SK-N-MC (cell line): ENCODE measurements at regions not wholly inside any gene's neighbourhood (a gene's known extent, or its start where the extent isn't known, plus 50 kb on each side); places are given as distances from the start of the nearest gene placed in this dataset.

Source experiments
- DNase-seq: peaks from one replicate; pipeline ENCODE4 v3.0.0-alpha.2; 2011; ENCODE audit warnings: low read depth, low spot score
- H3K27ac ChIP-seq: fragments of 200-600 bp; sonication (generic); 2 replicates; pipeline ENCODE4 v1.5.1; 2016; ENCODE audit warnings: mixed run types
- H3K36me3 ChIP-seq: fragments of 200-600 bp; sonication (generic); 2 replicates; pipeline ENCODE4 v1.6.1; 2017; ENCODE audit warnings: antibody characterized with exemption, low read length, mixed read lengths; ENCODE audit not compliant: insufficient read depth
- H3K4me3 ChIP-seq: fragments of 200-600 bp; sonication (generic); 2 replicates; pipeline ENCODE4 v1.5.1; 2016
- H3K9ac ChIP-seq: fragments of 200-600 bp; sonication (generic); 2 replicates; pipeline ENCODE4 v1.8.0; 2017; ENCODE audit warnings: mixed run types, mixed read lengths; ENCODE audit not compliant: insufficient read length
- H3K9me3 ChIP-seq: fragments of 200-600 bp; sonication (generic); 2 replicates; pipeline ENCODE4 v1.6.1; 2017; ENCODE audit warnings: low read depth, mild to moderate bottlenecking, antibody characterized with exemption, low read length, moderate library complexity, mixed read lengths
- EZH2 ChIP-seq: fragments of 200-600 bp; sonication (generic); IDR thresholded peaks from one replicate; pipeline ENCODE4 v1.6.1; 2017; ENCODE audit warnings: antibody characterized with exemption
- FOXP2 ChIP-seq: optimal IDR thresholded peaks from 2 replicates; pipeline ENCODE3; 2011; ENCODE audit warnings: mild to moderate bottlenecking, moderate library complexity; ENCODE audit not compliant: insufficient read depth; ENCODE audit errors: extremely low read length, control extremely low read depth
- POLR2AphosphoS5 ChIP-seq: IDR thresholded peaks from 2 replicates; pipeline ENCODE4 v1.6.1; 2012; ENCODE audit warnings: mild to moderate bottlenecking, low read depth, low read length, borderline replicate concordance

GRCh38 chr5:60293518-60293917 is 400.0 kb upstream of the PDE4D start:
- H3K27ac ChIP-seq, result no peak overlapping the region
- H3K36me3 ChIP-seq, result no peaks in the 10 kb centered on the region
- no peak for TF ChIP-seq POLR2AphosphoS5
- TF ChIP-seq EZH2, result no peak
- no peak for TF ChIP-seq FOXP2
- no peak overlapping the region for H3K4me3 ChIP-seq
- no peak overlapping the region for H3K9ac ChIP-seq
- no peaks in the 10 kb centered on the region for H3K9me3 ChIP-seq
- no peak for DNase-seq

- H3K9ac ChIP-seq, result no peak overlapping the region
- DNase-seq, result peak; percentile 68
- H3K4me3 ChIP-seq, result no peak overlapping the region
- no peaks in the 10 kb centered on the region for H3K9me3 ChIP-seq
- TF ChIP-seq FOXP2, result no peak
- no peak for TF ChIP-seq POLR2AphosphoS5
- no peak for TF ChIP-seq EZH2
- no peaks in the 10 kb centered on the region for H3K36me3 ChIP-seq
- H3K27ac ChIP-seq, result no peak overlapping the region
Observed at GRCh38 chr5:60287174-60287771, 393.7 kb upstream of the PDE4D start.

- DNase-seq, result no peak
- no peak overlapping the region for H3K27ac ChIP-seq
- no peaks in the 10 kb centered on the region for H3K9me3 ChIP-seq
Observed at GRCh38 chr5:60285910-60286309, 392.4 kb upstream of the PDE4D start.

GRCh38 chr5:60280943-60281342 is 387.4 kb upstream of the PDE4D start:
- Histone ChIP-seq H3K9ac (no peak overlapping the region), H3K9me3 (no peaks in the 10 kb centered on the region), H3K4me3 (no peak overlapping the region), H3K36me3 (no peaks in the 10 kb centered on the region), H3K27ac (no peak overlapping the region)
- DNase-seq, result no peak
- TF ChIP-seq EZH2, result no peak
- no peak for TF ChIP-seq FOXP2
- TF ChIP-seq POLR2AphosphoS5, result no peak

More at GRCh38 chr5:60285910-60286309, 392.4 kb upstream of the PDE4D start:
- Histone ChIP-seq H3K36me3 (no peaks in the 10 kb centered on the region), H3K9ac (no peak overlapping the region), H3K4me3 (no peak overlapping the region)
- no peak for TF ChIP-seq FOXP2
- no peak for TF ChIP-seq POLR2AphosphoS5
- no peak for TF ChIP-seq EZH2

GRCh38 chr5:60277941-60278340 is 384.4 kb upstream of the PDE4D start:
- no peaks in the 10 kb centered on the region for H3K9me3 ChIP-seq
- DNase-seq, result no peak
- 0 out of 2 replicates have a peak overlapping the region, but pooled peaks have one; percentile 17 for H3K27ac ChIP-seq
- 0 out of 2 replicates have a peak overlapping the region, but pooled peaks have one; percentile 2 for H3K4me3 ChIP-seq
- no peak overlapping the region for H3K9ac ChIP-seq
- TF ChIP-seq POLR2AphosphoS5, result no peak
- TF ChIP-seq EZH2, result no peak
- TF ChIP-seq FOXP2, result no peak
- no peaks in the 10 kb centered on the region for H3K36me3 ChIP-seq

- H3K27ac ChIP-seq, result no peak overlapping the region
Observed at GRCh38 chr5:60274747-60275146, 381.2 kb upstream of the PDE4D start.

GRCh38 chr5:60271517-60271916 is 378.0 kb upstream of the PDE4D start:
- no peak for DNase-seq
- Histone ChIP-seq H3K27ac (no peak overlapping the region), H3K9ac (no peak overlapping the region), H3K4me3 (no peak overlapping the region), H3K9me3 (no peaks in the 10 kb centered on the region), H3K36me3 (no peaks in the 10 kb centered on the region)
- no peak for TF ChIP-seq EZH2

More at GRCh38 chr5:60274747-60275146, 381.2 kb upstream of the PDE4D start:
- DNase-seq, result no peak
- no peaks in the 10 kb centered on the region for H3K36me3 ChIP-seq
- H3K4me3 ChIP-seq, result no peak overlapping the region
- no peak for TF ChIP-seq POLR2AphosphoS5
- TF ChIP-seq FOXP2, result no peak
- no peak for TF ChIP-seq EZH2
- H3K9me3 ChIP-seq, result no peaks in the 10 kb centered on the region
- H3K9ac ChIP-seq, result no peak overlapping the region

GRCh38 chr5:60267907-60268306 is 374.4 kb upstream of the PDE4D start:
- H3K9ac ChIP-seq, result no peak overlapping the region
- H3K27ac ChIP-seq, result no peak overlapping the region
- no peak overlapping the region for H3K4me3 ChIP-seq
- H3K36me3 ChIP-seq, result no peaks in the 10 kb centered on the region
- no peak for DNase-seq
- no peak for TF ChIP-seq EZH2
- TF ChIP-seq POLR2AphosphoS5, result no peak
- TF ChIP-seq FOXP2, result no peak
- no peaks in the 10 kb centered on the region for H3K9me3 ChIP-seq

GRCh38 chr5:60263346-60263745 is 369.8 kb upstream of the PDE4D start:
- Histone ChIP-seq H3K36me3 (no peaks in the 10 kb centered on the region), H3K27ac (no peak overlapping the region), H3K9me3 (no peaks in the 10 kb centered on the region), H3K4me3 (no peak overlapping the region), H3K9ac (no peak overlapping the region)
- DNase-seq, result no peak
- no peak for TF ChIP-seq EZH2
- no peak for TF ChIP-seq FOXP2
- no peak for TF ChIP-seq POLR2AphosphoS5
